ENCODE measurements at regions not wholly inside any gene's neighbourhood (a gene's known extent, or its start where the extent isn't known, plus 50 kb on each side); places are given as distances from the start of the nearest gene placed in this dataset.

DNA sequence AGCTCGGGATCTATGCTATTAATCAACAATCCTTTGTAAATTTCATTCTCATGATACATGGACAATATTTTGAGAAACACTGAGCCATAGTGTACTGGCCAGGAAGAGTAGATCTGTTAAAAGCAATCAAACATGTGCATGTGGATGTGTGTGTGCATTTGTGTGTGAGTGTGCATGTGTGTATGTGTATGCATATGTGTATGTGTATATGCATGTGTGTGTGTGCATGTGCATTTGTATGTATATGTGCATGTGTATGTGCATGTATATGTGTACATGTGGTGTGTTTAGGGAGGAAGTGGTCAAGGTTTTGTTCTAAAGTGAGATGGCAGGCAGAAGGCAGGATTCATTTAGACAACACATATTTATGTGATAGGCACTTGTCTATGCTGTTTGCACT, 623.8 kb downstream of the ADCYAP1 start:
- TF ChIP-seq, protein P1, sequence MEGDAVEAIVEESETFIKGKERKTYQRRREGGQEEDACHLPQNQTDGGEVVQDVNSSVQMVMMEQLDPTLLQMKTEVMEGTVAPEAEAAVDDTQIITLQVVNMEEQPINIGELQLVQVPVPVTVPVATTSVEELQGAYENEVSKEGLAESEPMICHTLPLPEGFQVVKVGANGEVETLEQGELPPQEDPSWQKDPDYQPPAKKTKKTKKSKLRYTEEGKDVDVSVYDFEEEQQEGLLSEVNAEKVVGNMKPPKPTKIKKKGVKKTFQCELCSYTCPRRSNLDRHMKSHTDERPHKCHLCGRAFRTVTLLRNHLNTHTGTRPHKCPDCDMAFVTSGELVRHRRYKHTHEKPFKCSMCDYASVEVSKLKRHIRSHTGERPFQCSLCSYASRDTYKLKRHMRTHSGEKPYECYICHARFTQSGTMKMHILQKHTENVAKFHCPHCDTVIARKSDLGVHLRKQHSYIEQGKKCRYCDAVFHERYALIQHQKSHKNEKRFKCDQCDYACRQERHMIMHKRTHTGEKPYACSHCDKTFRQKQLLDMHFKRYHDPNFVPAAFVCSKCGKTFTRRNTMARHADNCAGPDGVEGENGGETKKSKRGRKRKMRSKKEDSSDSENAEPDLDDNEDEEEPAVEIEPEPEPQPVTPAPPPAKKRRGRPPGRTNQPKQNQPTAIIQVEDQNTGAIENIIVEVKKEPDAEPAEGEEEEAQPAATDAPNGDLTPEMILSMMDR (IDR thresholded peaks at IDR 0.05; ENCODE audit: low read length) = no peak
- no peak for TF ChIP-seq EZH2phosphoT487 (IDR thresholded peaks at IDR 0.05; ENCODE audit: low read length)
- no peak for TF ChIP-seq EZH2 (optimal IDR thresholded peaks at IDR 0.05; ENCODE audit: low read depth, low read length)
- Histone ChIP-seq H3K27ac (ENCODE audit: low read length) (no peak overlapping the region), H3K4me3 (ENCODE audit: low read length) (no peak overlapping the region), H2AFZ (ENCODE audit: low read length) (no peak overlapping the region), H3K27me3 (replicated peaks; ENCODE audit: insufficient read depth, low read length) (no peaks in the 10 kb centered on the region), H4K20me1 (ENCODE audit: insufficient read depth, low read length) (no peaks in the 10 kb centered on the region), H3F3A (ENCODE audit: insufficient read depth, low read length) (no peaks in the 10 kb centered on the region), H3K79me2 (ENCODE audit: low read length) (no peaks in the 10 kb centered on the region), H3K9me3 (replicated peaks; ENCODE audit: insufficient read depth, low read length) (no peaks in the 10 kb centered on the region), H3K4me1 (ENCODE audit: low read length) (no peaks in the 10 kb centered on the region), H3K4me2 (ENCODE audit: low read depth, low read length) (no peak overlapping the region), H3K36me3 (replicated peaks; ENCODE audit: insufficient read depth, low read length) (no peaks in the 10 kb centered on the region), H3K9ac (ENCODE audit: low read length) (no peak overlapping the region), H3K9me2 (replicated peaks; ENCODE audit: insufficient read depth, low read length) (no peaks in the 10 kb centered on the region)
- DNase-seq = no peak

- no peaks in the 10 kb centered on the region for H3K79me2 ChIP-seq (ENCODE audit: low read length)
- no peaks in the 10 kb centered on the region for H4K20me1 ChIP-seq (ENCODE audit: insufficient read depth, low read length)
- DNase-seq = no peak
- TF ChIP-seq EZH2 (optimal IDR thresholded peaks at IDR 0.05; ENCODE audit: low read depth, low read length) (no peak), EZH2phosphoT487 (IDR thresholded peaks at IDR 0.05; ENCODE audit: low read length) (no peak)
- TF ChIP-seq, protein P1 (IDR thresholded peaks at IDR 0.05; ENCODE audit: low read length) = no peak
- H3K9me2 ChIP-seq (replicated peaks; ENCODE audit: insufficient read depth, low read length) = no peaks in the 10 kb centered on the region
- H3K4me2 ChIP-seq (ENCODE audit: low read depth, low read length) = no peak overlapping the region
- no peaks in the 10 kb centered on the region for H3K27me3 ChIP-seq (replicated peaks; ENCODE audit: insufficient read depth, low read length)
- H3K36me3 ChIP-seq (replicated peaks; ENCODE audit: insufficient read depth, low read length) = no peaks in the 10 kb centered on the region
- H3K4me3 ChIP-seq (ENCODE audit: low read length) = no peak overlapping the region
- no peaks in the 10 kb centered on the region for H3K9me3 ChIP-seq (replicated peaks; ENCODE audit: insufficient read depth, low read length)
- no peak overlapping the region for H3K9ac ChIP-seq (ENCODE audit: low read length)
- H3F3A ChIP-seq (ENCODE audit: insufficient read depth, low read length) = no peaks in the 10 kb centered on the region
- no peaks in the 10 kb centered on the region for H3K4me1 ChIP-seq (ENCODE audit: low read length)
- no peak overlapping the region for H3K27ac ChIP-seq (ENCODE audit: low read length)
- H2AFZ ChIP-seq (ENCODE audit: low read length) = no peak overlapping the region
Observed at GRCh38 chr18:1528964-1529509, 624.4 kb downstream of the ADCYAP1 start.

GRCh38 chr18:1530650-1531049, 626.0 kb downstream of the ADCYAP1 start:
- H2AFZ ChIP-seq (ENCODE audit: low read length) = no peak overlapping the region
- no peaks in the 10 kb centered on the region for H3K9me2 ChIP-seq (replicated peaks; ENCODE audit: insufficient read depth, low read length)
- no peaks in the 10 kb centered on the region for H4K20me1 ChIP-seq (ENCODE audit: insufficient read depth, low read length)
- no peak overlapping the region for H3K27ac ChIP-seq (ENCODE audit: low read length)
- TF ChIP-seq, protein P1 (IDR thresholded peaks at IDR 0.05; ENCODE audit: low read length) = no peak
- TF ChIP-seq EZH2phosphoT487 (IDR thresholded peaks at IDR 0.05; ENCODE audit: low read length) = no peak
- TF ChIP-seq EZH2 (optimal IDR thresholded peaks at IDR 0.05; ENCODE audit: low read depth, low read length) = no peak
- H3K79me2 ChIP-seq (ENCODE audit: low read length) = no peaks in the 10 kb centered on the region
- H3K4me2 ChIP-seq (ENCODE audit: low read depth, low read length) = no peak overlapping the region
- H3K27me3 ChIP-seq (replicated peaks; ENCODE audit: insufficient read depth, low read length) = no peaks in the 10 kb centered on the region
- no peak overlapping the region for H3K4me3 ChIP-seq (ENCODE audit: low read length)
- no peaks in the 10 kb centered on the region for H3K4me1 ChIP-seq (ENCODE audit: low read length)
- no peak overlapping the region for H3K9ac ChIP-seq (ENCODE audit: low read length)
- no peak for DNase-seq
- H3K36me3 ChIP-seq (replicated peaks; ENCODE audit: insufficient read depth, low read length) = no peaks in the 10 kb centered on the region
- H3K9me3 ChIP-seq (replicated peaks; ENCODE audit: insufficient read depth, low read length) = no peaks in the 10 kb centered on the region
- H3F3A ChIP-seq (ENCODE audit: insufficient read depth, low read length) = no peaks in the 10 kb centered on the region
